PFSK-1 (cell line): ENCODE measurements at regions not wholly inside any gene's neighbourhood (a gene's known extent, or its start where the extent isn't known, plus 50 kb on each side); places are given as distances from the start of the nearest gene placed in this dataset.

Experiments
- FOXP2 ChIP-seq: optimal IDR thresholded peaks from 2 replicates; pipeline ENCODE3; 2011; ENCODE audit warnings: borderline replicate concordance, control low read depth, inconsistent platforms; ENCODE audit not compliant: insufficient read depth; ENCODE audit errors: extremely low read length, extremely low read depth
- POLR2AphosphoS5 ChIP-seq: IDR thresholded peaks from 2 replicates; pipeline ENCODE4 v1.6.1; 2012; ENCODE audit warnings: low read depth, mild to moderate bottlenecking, control low read depth, low read length, moderate library complexity
- REST ChIP-seq, 2 experiments: IDR thresholded peaks; 2 replicates each; pipeline versions ENCODE4 v1.6.1 to v1.8.0; 2011 to 2012; ENCODE audit warnings: low read depth in 2 of 2, low read length in 2 of 2, control low read depth in 1 of 2, inconsistent platforms in 1 of 2, mild to moderate bottlenecking in 1 of 2, moderate library complexity in 1 of 2; ENCODE audit not compliant: insufficient read depth in 1 of 2
- SIN3A ChIP-seq: IDR thresholded peaks from 2 replicates; pipeline ENCODE4 v1.6.1; 2012; ENCODE audit warnings: mild to moderate bottlenecking, low read length, moderate library complexity, borderline replicate concordance; ENCODE audit not compliant: insufficient read depth
- TAF1 ChIP-seq: IDR thresholded peaks from 2 replicates; pipeline ENCODE4 v1.6.1; 2012; ENCODE audit warnings: low read length, control low read depth, borderline replicate concordance; ENCODE audit not compliant: insufficient read depth

GRCh38 chr7:119555788-119556187 lies 717.2 kb upstream of the KCND2 start:
- TF ChIP-seq SIN3A, result no peak
- TF ChIP-seq POLR2AphosphoS5, result no peak
- no peak for TF ChIP-seq REST (IDR thresholded peaks at IDR 0.05; ENCODE audit: insufficient read depth in 1 of 2, low read depth in 2 of 2, low read length in 2 of 2)
- TF ChIP-seq TAF1, result no peak
- no peak for TF ChIP-seq FOXP2
